Esophagus muscularis mucosa (tissue), 4 donors: ENCODE measurements at regions not wholly inside any gene's neighbourhood (a gene's known extent, or its start where the extent isn't known, plus 50 kb on each side); places are given as distances from the start of the nearest gene placed in this dataset.

Experiments
- DNase-seq: peaks from one replicate; pipeline ENCODE4 v3.0.0-alpha.2; 2017; ENCODE audit errors: extremely low spot score
- H3K27ac ChIP-seq, 4 donors: fragments of 200-600 bp; sonication (generic); replicated peaks in 1 of 4; 1 replicate in 3 of 4; 2 replicates in 1 of 4; pipeline ENCODE4 v1.5.1; 2016 to 2019; ENCODE audit warnings: mild to moderate bottlenecking in 1 of 4
- H3K27me3 ChIP-seq, 4 donors: fragments of 200-600 bp; sonication (generic); one replicate each; pipeline versions ENCODE4 v1.5.1 to v1.6.0; 2016 to 2019
- H3K36me3 ChIP-seq, 4 donors: fragments of 200-600 bp; sonication (generic); one replicate each; pipeline ENCODE4 v1.5.1; 2016 to 2019
- H3K4me1 ChIP-seq, 4 donors: fragments of 200-600 bp; sonication (generic); one replicate each; pipeline ENCODE4 v1.5.1; 2016 to 2019
- H3K4me3 ChIP-seq, 4 donors: fragments of 200-600 bp; sonication (generic); 1 replicate in 2 of 4; 2 replicates in 2 of 4; pipeline ENCODE4 v1.5.1; 2016 to 2019; ENCODE audit warnings: mild to moderate bottlenecking in 4 of 4, moderate library complexity in 1 of 4
- H3K9me3 ChIP-seq, 4 donors: fragments of 200-600 bp; sonication (generic); 1 replicate in 3 of 4; 2 replicates in 1 of 4; pipeline ENCODE4 v1.5.1; 2016 to 2019
- EP300 ChIP-seq: sonication (generic); formaldehyde crosslinking; IDR thresholded peaks from one replicate; pipeline ENCODE4 v1.6.1; 2017; ENCODE audit warnings: antibody characterized with exemption
- POLR2A ChIP-seq: fragments of 450-650 bp; IDR thresholded peaks from one replicate; pipeline ENCODE4 v1.6.1; 2017; ENCODE audit warnings: antibody characterized with exemption, moderate library complexity, mild to moderate bottlenecking, low read depth
- POLR2AphosphoS5 ChIP-seq, 2 donors: sonication (generic); formaldehyde crosslinking; IDR thresholded peaks; one replicate each; pipeline ENCODE4 v1.6.1; 2017; ENCODE audit warnings: antibody characterized with exemption in 2 of 2
- WGBS: methylation state at CpG from one replicate; pipeline ENCODE4 v1.1.5; 2018; 5-methylcytosine and 5-hydroxymethylcytosine counted together
- intact Hi-C: fragments of 100-400 bp; cut with DNase I; formaldehyde crosslinking; loops from one replicate; pipeline ENCODE4 v1.15.1; 2023
- TF ChIP-seq, protein P1 (sequence below), 3 experiments: fragments of 200-600 bp in 2 of 3; fragments of 450-650 bp in 1 of 3; sonication (generic) in 2 of 3; IDR thresholded peaks; one replicate each; pipeline ENCODE4 v1.5.1; 2017 to 2019; ENCODE audit warnings: antibody characterized with exemption in 3 of 3, mild to moderate bottlenecking in 2 of 3, moderate library complexity in 1 of 3

DNA sequence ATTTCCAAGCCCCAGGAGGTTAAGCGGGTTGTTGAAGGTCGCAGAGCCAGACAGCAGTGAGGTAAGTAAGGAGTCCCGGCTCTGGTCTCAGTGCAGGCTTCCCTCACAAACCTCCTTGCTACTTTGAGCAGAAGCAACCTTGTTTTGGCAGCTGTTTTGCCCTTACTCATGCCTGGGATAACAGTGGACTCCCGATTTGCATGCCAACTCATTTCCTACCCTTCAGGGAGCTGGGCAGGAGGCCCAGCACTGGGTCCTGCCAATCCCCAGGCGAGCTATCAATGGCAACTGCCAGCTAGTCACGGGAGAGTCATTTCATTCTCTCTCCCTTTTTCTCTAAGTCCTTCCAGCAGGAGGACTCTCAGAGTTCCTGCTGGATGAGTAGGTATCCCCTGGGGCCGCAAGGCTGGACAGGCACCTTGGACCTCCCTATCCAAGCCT lies 72.0 kb upstream of the KSR1 start:
- no peaks in the 10 kb centered on the region for H3K9me3 ChIP-seq
- intact Hi-C loops, result loop anchor here (10.0 kb wide), 1 partner anchor 221 kb away; no protein-coding TSS in a partner anchor
- no peak overlapping the region for H3K27ac ChIP-seq
- 35% methylated on average over 7 of the region's 7 CpGs for WGBS
- H3K36me3 ChIP-seq, result no peaks in the 10 kb centered on the region
- peaks cover 16 to 32% (median 29%) of the 10 kb centered on the region in 4 donors for H3K4me1 ChIP-seq
- DNase-seq, result no peak
- no peak overlapping the region for H3K4me3 ChIP-seq
- no peaks in the 10 kb centered on the region for H3K27me3 ChIP-seq
- TF ChIP-seq POLR2AphosphoS5 (IDR thresholded peaks at IDR 0.05) (peak; percentile 9), POLR2A (no peak)
- TF ChIP-seq, protein P1, sequence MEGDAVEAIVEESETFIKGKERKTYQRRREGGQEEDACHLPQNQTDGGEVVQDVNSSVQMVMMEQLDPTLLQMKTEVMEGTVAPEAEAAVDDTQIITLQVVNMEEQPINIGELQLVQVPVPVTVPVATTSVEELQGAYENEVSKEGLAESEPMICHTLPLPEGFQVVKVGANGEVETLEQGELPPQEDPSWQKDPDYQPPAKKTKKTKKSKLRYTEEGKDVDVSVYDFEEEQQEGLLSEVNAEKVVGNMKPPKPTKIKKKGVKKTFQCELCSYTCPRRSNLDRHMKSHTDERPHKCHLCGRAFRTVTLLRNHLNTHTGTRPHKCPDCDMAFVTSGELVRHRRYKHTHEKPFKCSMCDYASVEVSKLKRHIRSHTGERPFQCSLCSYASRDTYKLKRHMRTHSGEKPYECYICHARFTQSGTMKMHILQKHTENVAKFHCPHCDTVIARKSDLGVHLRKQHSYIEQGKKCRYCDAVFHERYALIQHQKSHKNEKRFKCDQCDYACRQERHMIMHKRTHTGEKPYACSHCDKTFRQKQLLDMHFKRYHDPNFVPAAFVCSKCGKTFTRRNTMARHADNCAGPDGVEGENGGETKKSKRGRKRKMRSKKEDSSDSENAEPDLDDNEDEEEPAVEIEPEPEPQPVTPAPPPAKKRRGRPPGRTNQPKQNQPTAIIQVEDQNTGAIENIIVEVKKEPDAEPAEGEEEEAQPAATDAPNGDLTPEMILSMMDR (IDR thresholded peaks at IDR 0.05), result no peak

DNA sequence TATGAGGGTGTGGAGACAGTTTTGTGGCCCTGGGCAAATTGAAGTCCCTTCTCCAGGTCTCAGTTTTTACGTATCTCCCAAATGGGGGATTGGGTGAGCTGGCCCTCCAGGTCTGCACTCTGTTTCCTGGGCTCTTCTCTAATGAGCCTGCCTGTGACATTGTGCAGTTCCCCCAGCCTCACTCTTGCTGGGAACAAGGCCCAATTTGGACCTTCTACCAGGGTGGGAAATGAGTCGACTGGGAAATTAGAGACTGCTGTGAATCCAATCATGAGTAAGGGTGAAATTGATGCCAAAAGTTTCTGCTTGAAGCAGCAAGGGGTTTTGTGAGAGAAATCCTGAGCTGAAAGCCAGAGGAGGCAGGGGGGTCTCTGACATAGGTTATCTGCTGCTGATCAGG lies 71.5 kb upstream of the KSR1 start:
- 60% methylated on average over 2 of the region's 2 CpGs for WGBS
- Histone ChIP-seq H3K4me3 (no peak overlapping the region), H3K4me1 (peaks cover 16 to 28% (median 27%) of the 10 kb centered on the region in 4 donors), H3K9me3 (no peaks in the 10 kb centered on the region), H3K27ac (no peak overlapping the region), H3K27me3 (no peaks in the 10 kb centered on the region), H3K36me3 (no peaks in the 10 kb centered on the region)
- intact Hi-C loops, result loop anchor here (10.0 kb wide), 1 partner anchor 220 kb away; no protein-coding TSS in a partner anchor
- TF ChIP-seq, protein P1 (IDR thresholded peaks at IDR 0.05), result no peak
- TF ChIP-seq POLR2AphosphoS5 (IDR thresholded peaks at IDR 0.05), result no peak
- TF ChIP-seq EP300, result no peak
- no peak for TF ChIP-seq POLR2A
- no peak for DNase-seq

DNA sequence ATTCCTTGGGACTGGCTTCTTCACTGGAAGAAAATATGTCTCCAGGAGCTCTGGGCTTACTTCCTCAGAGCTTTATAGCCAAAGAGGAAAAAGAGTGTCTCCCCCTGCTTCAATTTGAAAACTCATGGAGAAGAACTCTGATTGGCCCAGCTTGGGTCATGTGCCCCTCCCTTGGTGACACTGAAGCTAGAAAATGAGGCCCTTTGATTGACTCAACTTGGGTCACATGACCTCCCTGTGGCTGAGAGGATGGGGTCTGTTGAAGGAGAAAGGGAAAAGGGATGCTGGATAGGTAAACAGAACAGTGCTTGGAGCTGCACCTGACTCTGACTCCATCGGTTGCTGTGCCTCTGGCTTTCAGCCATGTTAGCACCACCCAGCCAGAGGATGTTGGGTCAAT lies 70.6 kb upstream of the KSR1 start:
- no peaks in the 10 kb centered on the region for H3K9me3 ChIP-seq
- intact Hi-C loops, result loop anchor here (10.0 kb wide), 1 partner anchor 219 kb away; no protein-coding TSS in a partner anchor
- 56% methylated on average over 1 of the region's 1 CpG for WGBS

DNA sequence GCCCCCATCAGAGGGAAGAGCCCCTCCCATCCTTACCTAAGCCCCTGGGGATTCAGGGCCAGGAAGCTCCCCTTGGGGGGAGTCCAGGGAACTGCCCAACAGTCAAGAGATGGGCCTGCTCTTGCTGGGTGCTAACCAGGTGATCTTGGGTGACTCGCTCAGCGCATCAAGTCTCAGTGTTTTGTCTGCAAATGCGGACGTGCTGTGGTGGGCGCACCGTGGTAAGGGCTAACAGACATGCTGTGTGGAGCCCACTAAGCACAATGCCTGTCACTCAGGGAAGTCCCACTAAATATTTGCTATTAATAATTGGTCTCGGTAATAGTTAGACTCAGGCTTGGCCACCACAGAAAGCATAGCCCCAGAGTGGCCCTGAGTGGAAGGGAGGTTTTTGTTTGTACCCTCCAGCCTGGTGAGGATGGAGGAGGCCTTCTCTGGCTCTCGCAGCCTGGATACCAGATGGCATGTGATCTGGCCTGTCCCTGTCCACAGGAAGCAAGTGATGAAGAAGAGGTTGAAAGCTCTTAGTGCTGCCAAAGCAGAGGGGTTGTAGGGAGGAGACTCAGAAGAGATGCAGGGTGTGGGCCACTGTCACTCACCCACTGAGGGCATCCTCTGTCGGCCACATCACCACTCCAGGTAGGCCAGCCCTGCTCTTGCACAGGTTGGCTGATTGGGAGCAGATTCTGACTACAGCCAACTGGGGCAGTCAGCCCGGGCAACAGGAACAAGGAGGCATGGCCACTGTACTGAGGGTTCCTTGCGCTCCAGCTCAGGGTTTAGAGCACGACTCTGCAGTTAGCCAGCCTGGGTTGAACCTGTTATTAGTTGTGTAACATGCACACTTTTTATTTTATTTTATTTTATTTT lies 69.8 kb upstream of the KSR1 start:
- intact Hi-C loops, result loop anchor here (10.0 kb wide), 1 partner anchor 218 kb away; no protein-coding TSS in a partner anchor
- DNase-seq, result no peak
- no peaks in the 10 kb centered on the region for H3K27me3 ChIP-seq
- no peak overlapping the region for H3K4me3 ChIP-seq
- no peaks in the 10 kb centered on the region for H3K9me3 ChIP-seq
- H3K4me1 ChIP-seq, result peaks cover 4 to 11% (median 10%) of the 10 kb centered on the region in 4 donors
- 95% methylated on average over 12 of the region's 12 CpGs for WGBS
- H3K36me3 ChIP-seq, result no peaks in the 10 kb centered on the region
- H3K27ac ChIP-seq, result no peak overlapping the region
- TF ChIP-seq POLR2A (no peak), EP300 (no peak), POLR2AphosphoS5 (IDR thresholded peaks at IDR 0.05) (no peak)
- TF ChIP-seq, protein P1 (IDR thresholded peaks at IDR 0.05), result no peak

More for the DNA sequence above, 70.6 kb upstream of the KSR1 start:
- Histone ChIP-seq H3K36me3 (no peaks in the 10 kb centered on the region), H3K4me1 (peaks cover 7 to 19% (median 18%) of the 10 kb centered on the region in 4 donors), H3K27me3 (no peaks in the 10 kb centered on the region), H3K4me3 (no peak overlapping the region), H3K27ac (no peak overlapping the region)
- no peak for TF ChIP-seq POLR2AphosphoS5 (IDR thresholded peaks at IDR 0.05)
- TF ChIP-seq EP300, result no peak
- TF ChIP-seq POLR2A, result no peak
- TF ChIP-seq, protein P1 (IDR thresholded peaks at IDR 0.05), result no peak
- DNase-seq, result no peak
